ENCODE measurements at regions not wholly inside any gene's neighbourhood (a gene's known extent, or its start where the extent isn't known, plus 50 kb on each side); places are given as distances from the start of the nearest gene placed in this dataset.

DNA sequence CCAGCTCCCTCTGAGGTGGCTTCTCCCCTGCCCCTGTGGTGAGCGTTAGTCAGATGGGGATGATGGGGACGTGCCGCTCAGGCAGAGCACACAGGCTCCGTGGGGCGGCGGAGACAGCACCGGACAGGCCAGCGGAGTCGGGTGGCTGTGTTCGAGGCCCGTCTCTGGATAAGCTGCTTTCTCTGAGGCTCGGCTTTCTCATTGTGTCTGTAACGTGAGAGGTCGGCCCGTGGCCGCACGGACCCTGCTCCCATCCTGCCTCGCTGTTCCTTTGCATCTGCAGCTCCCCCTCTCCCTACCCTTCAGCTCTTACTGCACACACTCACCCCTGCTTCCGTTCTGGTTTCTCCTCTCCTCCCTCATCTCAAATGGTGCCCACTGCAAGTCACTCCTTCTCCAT is 62.5 kb downstream of the FAM43A start:
- Histone ChIP-seq H3K36me3 (ENCODE audit: insufficient read depth, low read length) (no peaks in the 10 kb centered on the region), H3K9me3 (ENCODE audit: insufficient read depth, low read depth, low read length) (no peaks in the 10 kb centered on the region), H3F3A (ENCODE audit: low read depth) (no peaks in the 10 kb centered on the region), H3K9ac (ENCODE audit: low read depth, low read length, poor library complexity, severe bottlenecking) (no peak overlapping the region), H4K20me1 (ENCODE audit: insufficient read depth, low read length, poor library complexity, severe bottlenecking) (no peaks in the 10 kb centered on the region), H3K4me2 (ENCODE audit: low read depth, low read length, poor library complexity, severe bottlenecking) (no peak overlapping the region), H3K4me1 (ENCODE audit: insufficient read depth, low read length, poor library complexity, severe bottlenecking) (no peaks in the 10 kb centered on the region), H3K27me3 (ENCODE audit: insufficient read depth, low read length, poor library complexity, severe bottlenecking) (no peaks in the 10 kb centered on the region), H2AFZ (ENCODE audit: low read length) (no peak overlapping the region), H3K9me2 (replicated peaks; ENCODE audit: low read depth, low read length) (no peaks in the 10 kb centered on the region), H3K79me2 (ENCODE audit: insufficient read depth, low read length) (no peaks in the 10 kb centered on the region), H3K4me3 (ENCODE audit: low read length, poor library complexity, severe bottlenecking) (no peak overlapping the region)
- TF ChIP-seq, protein P1, sequence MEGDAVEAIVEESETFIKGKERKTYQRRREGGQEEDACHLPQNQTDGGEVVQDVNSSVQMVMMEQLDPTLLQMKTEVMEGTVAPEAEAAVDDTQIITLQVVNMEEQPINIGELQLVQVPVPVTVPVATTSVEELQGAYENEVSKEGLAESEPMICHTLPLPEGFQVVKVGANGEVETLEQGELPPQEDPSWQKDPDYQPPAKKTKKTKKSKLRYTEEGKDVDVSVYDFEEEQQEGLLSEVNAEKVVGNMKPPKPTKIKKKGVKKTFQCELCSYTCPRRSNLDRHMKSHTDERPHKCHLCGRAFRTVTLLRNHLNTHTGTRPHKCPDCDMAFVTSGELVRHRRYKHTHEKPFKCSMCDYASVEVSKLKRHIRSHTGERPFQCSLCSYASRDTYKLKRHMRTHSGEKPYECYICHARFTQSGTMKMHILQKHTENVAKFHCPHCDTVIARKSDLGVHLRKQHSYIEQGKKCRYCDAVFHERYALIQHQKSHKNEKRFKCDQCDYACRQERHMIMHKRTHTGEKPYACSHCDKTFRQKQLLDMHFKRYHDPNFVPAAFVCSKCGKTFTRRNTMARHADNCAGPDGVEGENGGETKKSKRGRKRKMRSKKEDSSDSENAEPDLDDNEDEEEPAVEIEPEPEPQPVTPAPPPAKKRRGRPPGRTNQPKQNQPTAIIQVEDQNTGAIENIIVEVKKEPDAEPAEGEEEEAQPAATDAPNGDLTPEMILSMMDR (conservative IDR thresholded peaks at IDR 0.05; ENCODE audit: low read length), result no peak
- no peak for TF ChIP-seq EZH2phosphoT487 (IDR thresholded peaks at IDR 0.05; ENCODE audit: borderline replicate concordance)

DNA sequence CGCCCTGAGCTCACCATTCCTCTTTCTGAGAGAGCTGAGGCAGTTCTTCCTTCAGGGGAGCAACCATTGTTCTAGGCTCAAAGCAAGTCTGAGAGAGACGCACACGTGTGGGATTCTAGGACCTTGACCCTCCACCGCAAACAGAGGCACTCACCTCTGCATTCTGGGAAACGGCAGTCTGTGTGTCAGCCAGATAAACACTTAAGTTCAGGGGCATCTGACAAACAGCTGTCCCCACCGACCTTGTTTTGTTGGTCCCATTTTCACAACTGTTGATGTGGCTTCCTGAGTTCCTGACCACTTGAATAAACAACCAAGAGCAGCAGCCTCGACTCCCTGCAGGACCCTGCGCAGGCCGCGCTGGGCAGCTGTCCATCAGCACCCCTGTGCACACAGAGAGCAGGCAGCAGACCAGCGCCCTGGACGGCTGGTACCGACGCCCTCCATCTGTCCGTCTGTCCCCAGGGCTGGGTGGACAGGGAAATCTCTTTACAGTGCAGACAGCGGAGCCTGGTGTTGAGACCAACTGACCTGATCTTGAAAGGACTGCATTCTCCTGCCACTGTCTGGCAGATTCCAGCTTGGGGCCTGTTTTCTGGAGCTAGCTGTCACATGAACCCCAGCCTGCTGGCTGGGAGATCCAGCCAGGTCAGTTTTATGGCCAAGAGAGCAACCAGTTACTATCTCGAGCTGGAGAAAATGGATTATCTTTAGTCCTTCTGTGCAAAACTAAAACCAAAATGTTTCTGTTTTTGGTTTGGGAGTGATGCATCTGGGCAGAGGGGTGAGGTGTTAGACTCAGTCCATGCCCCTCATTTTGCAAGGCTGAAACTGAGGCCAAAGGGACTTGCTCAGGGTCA is 64.2 kb downstream of the FAM43A start:
- no peak overlapping the region for H2AFZ ChIP-seq (ENCODE audit: low read length)
- TF ChIP-seq, protein P1 (conservative IDR thresholded peaks at IDR 0.05; ENCODE audit: low read length), result no peak
- no peak for TF ChIP-seq EZH2phosphoT487 (IDR thresholded peaks at IDR 0.05; ENCODE audit: borderline replicate concordance)
- H3K4me2 ChIP-seq (ENCODE audit: low read depth, low read length, poor library complexity, severe bottlenecking), result no peak overlapping the region
- H3K9me2 ChIP-seq (replicated peaks; ENCODE audit: low read depth, low read length), result no peaks in the 10 kb centered on the region
- H3F3A ChIP-seq (ENCODE audit: low read depth), result no peaks in the 10 kb centered on the region
- H4K20me1 ChIP-seq (ENCODE audit: insufficient read depth, low read length, poor library complexity, severe bottlenecking), result no peaks in the 10 kb centered on the region
- no peaks in the 10 kb centered on the region for H3K36me3 ChIP-seq (ENCODE audit: insufficient read depth, low read length)
- no peaks in the 10 kb centered on the region for H3K79me2 ChIP-seq (ENCODE audit: insufficient read depth, low read length)
- no peaks in the 10 kb centered on the region for H3K4me1 ChIP-seq (ENCODE audit: insufficient read depth, low read length, poor library complexity, severe bottlenecking)
- H3K9ac ChIP-seq (ENCODE audit: low read depth, low read length, poor library complexity, severe bottlenecking), result no peak overlapping the region
- no peaks in the 10 kb centered on the region for H3K27me3 ChIP-seq (ENCODE audit: insufficient read depth, low read length, poor library complexity, severe bottlenecking)
- H3K9me3 ChIP-seq (ENCODE audit: insufficient read depth, low read depth, low read length), result no peaks in the 10 kb centered on the region
- H3K4me3 ChIP-seq (ENCODE audit: low read length, poor library complexity, severe bottlenecking), result no peak overlapping the region

DNA sequence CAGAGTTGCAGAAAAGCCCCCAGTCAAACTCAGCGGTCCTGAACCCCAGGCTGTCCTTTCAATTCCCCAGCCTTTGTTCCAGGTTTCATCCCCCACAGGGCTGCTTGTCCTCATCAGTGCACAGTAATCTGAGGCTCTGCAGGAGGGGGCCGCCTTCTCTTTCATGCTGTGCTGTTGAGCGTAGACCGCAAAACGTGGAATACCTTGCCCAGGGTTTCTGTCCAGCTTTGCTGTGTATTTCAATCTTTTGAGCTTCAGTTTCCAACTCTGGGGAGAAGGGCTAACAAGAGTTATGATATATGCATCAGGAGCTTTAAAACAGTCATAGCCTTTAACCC is 64.8 kb downstream of the FAM43A start:
- no peaks in the 10 kb centered on the region for H3K9me3 ChIP-seq (ENCODE audit: insufficient read depth, low read depth, low read length)
- H3F3A ChIP-seq (ENCODE audit: low read depth), result no peaks in the 10 kb centered on the region
- no peak overlapping the region for H2AFZ ChIP-seq (ENCODE audit: low read length)
- H3K4me1 ChIP-seq (ENCODE audit: insufficient read depth, low read length, poor library complexity, severe bottlenecking), result no peaks in the 10 kb centered on the region
- no peaks in the 10 kb centered on the region for H3K27me3 ChIP-seq (ENCODE audit: insufficient read depth, low read length, poor library complexity, severe bottlenecking)
- no peaks in the 10 kb centered on the region for H3K9me2 ChIP-seq (replicated peaks; ENCODE audit: low read depth, low read length)
- no peaks in the 10 kb centered on the region for H3K79me2 ChIP-seq (ENCODE audit: insufficient read depth, low read length)
- no peaks in the 10 kb centered on the region for H4K20me1 ChIP-seq (ENCODE audit: insufficient read depth, low read length, poor library complexity, severe bottlenecking)
- H3K9ac ChIP-seq (ENCODE audit: low read depth, low read length, poor library complexity, severe bottlenecking), result no peak overlapping the region
- no peak overlapping the region for H3K4me3 ChIP-seq (ENCODE audit: low read length, poor library complexity, severe bottlenecking)
- no peak overlapping the region for H3K4me2 ChIP-seq (ENCODE audit: low read depth, low read length, poor library complexity, severe bottlenecking)
- TF ChIP-seq, protein P1 (conservative IDR thresholded peaks at IDR 0.05; ENCODE audit: low read length), result no peak
- TF ChIP-seq EZH2phosphoT487 (IDR thresholded peaks at IDR 0.05; ENCODE audit: borderline replicate concordance), result no peak
- no peaks in the 10 kb centered on the region for H3K36me3 ChIP-seq (ENCODE audit: insufficient read depth, low read length)

Data from Loucy (cell line).